Osteocyte (in vitro differentiated cells): ENCODE measurements at regions not wholly inside any gene's neighbourhood (a gene's known extent, or its start where the extent isn't known, plus 50 kb on each side); places are given as distances from the start of the nearest gene placed in this dataset.

Experiments used
- DNase-seq: peaks from one replicate; pipeline ENCODE4 v3.0.0; 2021; ENCODE audit warnings: mixed read lengths; ENCODE audit not compliant: unreplicated experiment; ENCODE audit errors: extremely low spot score
- H3K27ac Mint-ChIP-seq: one replicate; pipeline ENCODE4 v1.8.0; 2021; ENCODE audit warnings: mild to moderate bottlenecking, mixed read lengths; ENCODE audit not compliant: unreplicated experiment
- H3K27me3 Mint-ChIP-seq: one replicate; pipeline ENCODE4 v1.8.0; 2021; ENCODE audit warnings: mixed read lengths; ENCODE audit not compliant: unreplicated experiment
- H3K36me3 Mint-ChIP-seq: one replicate; pipeline ENCODE4 v1.8.0; 2021; ENCODE audit warnings: mixed read lengths; ENCODE audit not compliant: unreplicated experiment
- H3K4me1 Mint-ChIP-seq: one replicate; pipeline ENCODE4 v1.8.0; 2021; ENCODE audit warnings: mixed read lengths; ENCODE audit not compliant: unreplicated experiment
- H3K4me3 Mint-ChIP-seq: one replicate; pipeline ENCODE4 v1.8.0; 2021; ENCODE audit warnings: mild to moderate bottlenecking, moderate library complexity, mixed read lengths; ENCODE audit not compliant: unreplicated experiment
- H3K9me3 Mint-ChIP-seq: one replicate; pipeline ENCODE4 v1.8.0; 2021; ENCODE audit warnings: mixed read lengths; ENCODE audit not compliant: unreplicated experiment
- CTCF ChIP-seq: fragments of 200-600 bp; sonication (generic); IDR thresholded peaks from 2 replicates; pipeline ENCODE4 v1.5.0; 2021; ENCODE audit warnings: antibody characterized with exemption, mild to moderate bottlenecking, moderate library complexity

GRCh38 chr13:44107357-44108121, 227.8 kb downstream of the LACC1 start:
- Mint-ChIP-seq H3K27ac (no peak overlapping the region), H3K27me3 (no peaks in the 10 kb centered on the region)
- TF ChIP-seq CTCF: no peak

GRCh38 chr13:44108331-44108858, 228.7 kb downstream of the LACC1 start:
- TF ChIP-seq CTCF: no peak
- Mint-ChIP-seq H3K4me3 (no peak overlapping the region), H3K4me1 (peaks cover 13% of the 10 kb centered on the region), H3K27me3 (no peaks in the 10 kb centered on the region), H3K36me3 (peaks cover 2% of the 10 kb centered on the region), H3K27ac (no peak overlapping the region), H3K9me3 (peaks cover 1% of the 10 kb centered on the region)
- no peak for DNase-seq

More at GRCh38 chr13:44107357-44108121, 227.8 kb downstream of the LACC1 start:
- no peak for DNase-seq
- Mint-ChIP-seq H3K4me3 (no peak overlapping the region), H3K36me3 (peaks cover 2% of the 10 kb centered on the region), H3K4me1 (peaks cover 8% of the 10 kb centered on the region), H3K9me3 (peaks cover 10% of the 10 kb centered on the region)

- Mint-ChIP-seq H3K4me1 (peaks cover 13% of the 10 kb centered on the region), H3K27me3 (no peaks in the 10 kb centered on the region), H3K36me3 (no peaks in the 10 kb centered on the region), H3K9me3 (no peaks in the 10 kb centered on the region), H3K27ac (no peak overlapping the region), H3K4me3 (no peak overlapping the region)
- DNase-seq: no peak
- no peak for TF ChIP-seq CTCF
Observed at GRCh38 chr13:44110091-44110621, 230.5 kb downstream of the LACC1 start.

GRCh38 chr13:44111701-44112100, 232.0 kb downstream of the LACC1 start:
- TF ChIP-seq CTCF: no peak
- Mint-ChIP-seq H3K36me3 (no peaks in the 10 kb centered on the region), H3K4me3 (no peak overlapping the region), H3K27me3 (no peaks in the 10 kb centered on the region), H3K4me1 (peaks cover 15% of the 10 kb centered on the region), H3K9me3 (no peaks in the 10 kb centered on the region), H3K27ac (no peak overlapping the region)
- DNase-seq: no peak

GRCh38 chr13:44112700-44113329, 233.1 kb downstream of the LACC1 start:
- H3K4me3 Mint-ChIP-seq: no peak overlapping the region
- H3K9me3 Mint-ChIP-seq: no peaks in the 10 kb centered on the region
- peaks cover 24% of the 10 kb centered on the region for H3K4me1 Mint-ChIP-seq
- DNase-seq: no peak
- no peak overlapping the region for H3K27ac Mint-ChIP-seq
- H3K27me3 Mint-ChIP-seq: no peaks in the 10 kb centered on the region
- no peak for TF ChIP-seq CTCF
- no peaks in the 10 kb centered on the region for H3K36me3 Mint-ChIP-seq
